ENCODE measurements at regions not wholly inside any gene's neighbourhood (a gene's known extent, or its start where the extent isn't known, plus 50 kb on each side); places are given as distances from the start of the nearest gene placed in this dataset.

GRCh38 chr2:57084697-57085281, 901.0 kb downstream of the CCDC85A start:
- Histone ChIP-seq H4K12ac (ENCODE audit: low read depth, low read length) (no peak overlapping the region), H4K91ac (ENCODE audit: low read depth, low read length) (no peak overlapping the region), H4K8ac (ENCODE audit: low read depth, low read length) (no peak overlapping the region), H3K23ac (ENCODE audit: low read length) (no peak overlapping the region), H3K27me3 (ENCODE audit: insufficient read depth, low read length) (no peaks in the 10 kb centered on the region), H2AK5ac (ENCODE audit: low read length) (no peak overlapping the region), H2BK12ac (ENCODE audit: low read length) (no peak overlapping the region), H2AFZ (ENCODE audit: insufficient read depth, low read length, poor library complexity) (no peak overlapping the region), H2BK5ac (ENCODE audit: low read depth, low read length, poor library complexity) (no peak overlapping the region), H3K79me2 (ENCODE audit: control insufficient read depth, insufficient read depth, low read length, poor library complexity) (no peaks in the 10 kb centered on the region), H3K79me1 (ENCODE audit: low read length) (no peaks in the 10 kb centered on the region), H3K4me2 (ENCODE audit: low read length) (no peak overlapping the region), H3K36me3 (ENCODE audit: control insufficient read depth in 1 of 2, insufficient read depth in 2 of 2, low read length in 2 of 2) (no peaks in the 10 kb centered on the region), H3K9ac (ENCODE audit: low read length) (no peak overlapping the region), H3K27ac (ENCODE audit: low read depth, low read length) (no peak overlapping the region), H3K4me1 (ENCODE audit: control insufficient read depth in 1 of 2, insufficient read depth in 2 of 2, low read length in 2 of 2) (no peaks in the 10 kb centered on the region), H3K9me3 (ENCODE audit: insufficient read depth, low read depth, low read length) (peaks cover 6% of the 10 kb centered on the region), H3K18ac (ENCODE audit: low read length) (no peak overlapping the region), H3K4me3 (ENCODE audit: low read depth, low read length) (no peak overlapping the region), H3K14ac (ENCODE audit: low read length) (no peak overlapping the region), H3K4ac (ENCODE audit: low read depth, low read length) (no peak overlapping the region), H2BK120ac (ENCODE audit: insufficient read depth, low read length, poor library complexity) (no peak overlapping the region)
- DNase-seq: no peak
- no CpG with 5 or more reads among the region's 21 CpGs for WGBS (ENCODE audit: extremely low coverage, insufficient coverage, insufficient read length)

GRCh38 chr2:57093020-57093419, 909.2 kb downstream of the CCDC85A start:
- Histone ChIP-seq H3K23ac (ENCODE audit: low read length) (no peak overlapping the region), H4K91ac (ENCODE audit: low read depth, low read length) (no peak overlapping the region), H3K4me3 (ENCODE audit: low read depth, low read length) (no peak overlapping the region), H3K4me1 (ENCODE audit: control insufficient read depth in 1 of 2, insufficient read depth in 2 of 2, low read length in 2 of 2) (no peaks in the 10 kb centered on the region), H3K79me1 (ENCODE audit: low read length) (no peaks in the 10 kb centered on the region), H3K4me2 (ENCODE audit: low read length) (no peak overlapping the region), H3K79me2 (ENCODE audit: control insufficient read depth, insufficient read depth, low read length, poor library complexity) (no peaks in the 10 kb centered on the region), H4K12ac (ENCODE audit: low read depth, low read length) (no peak overlapping the region), H3K27ac (ENCODE audit: low read depth, low read length) (no peak overlapping the region), H3K4ac (ENCODE audit: low read depth, low read length) (no peak overlapping the region), H3K36me3 (ENCODE audit: control insufficient read depth in 1 of 2, insufficient read depth in 2 of 2, low read length in 2 of 2) (no peaks in the 10 kb centered on the region), H3K14ac (ENCODE audit: low read length) (no peak overlapping the region), H2BK120ac (ENCODE audit: insufficient read depth, low read length, poor library complexity) (no peak overlapping the region), H3K9ac (ENCODE audit: low read length) (no peak overlapping the region), H2AFZ (ENCODE audit: insufficient read depth, low read length, poor library complexity) (no peak overlapping the region), H2BK5ac (ENCODE audit: low read depth, low read length, poor library complexity) (no peak overlapping the region), H3K18ac (ENCODE audit: low read length) (no peak overlapping the region), H4K8ac (ENCODE audit: low read depth, low read length) (no peak overlapping the region), H2AK5ac (ENCODE audit: low read length) (no peak overlapping the region), H3K27me3 (ENCODE audit: insufficient read depth, low read length) (no peaks in the 10 kb centered on the region), H3K9me3 (ENCODE audit: insufficient read depth, low read depth, low read length) (no peaks in the 10 kb centered on the region), H2BK12ac (ENCODE audit: low read length) (no peak overlapping the region)
- DNase-seq: no peak

- Histone ChIP-seq H2AK5ac (ENCODE audit: low read length) (no peak overlapping the region), H3K79me1 (ENCODE audit: low read length) (no peaks in the 10 kb centered on the region), H2BK5ac (ENCODE audit: low read depth, low read length, poor library complexity) (no peak overlapping the region), H3K4ac (ENCODE audit: low read depth, low read length) (no peak overlapping the region), H2BK120ac (ENCODE audit: insufficient read depth, low read length, poor library complexity) (no peak overlapping the region), H3K18ac (ENCODE audit: low read length) (no peak overlapping the region), H3K4me3 (ENCODE audit: low read depth, low read length) (no peak overlapping the region), H4K12ac (ENCODE audit: low read depth, low read length) (no peak overlapping the region), H3K27ac (ENCODE audit: low read depth, low read length) (no peak overlapping the region), H3K4me1 (ENCODE audit: control insufficient read depth in 1 of 2, insufficient read depth in 2 of 2, low read length in 2 of 2) (no peaks in the 10 kb centered on the region), H2BK12ac (ENCODE audit: low read length) (no peak overlapping the region), H3K9me3 (ENCODE audit: insufficient read depth, low read depth, low read length) (no peaks in the 10 kb centered on the region), H3K14ac (ENCODE audit: low read length) (no peak overlapping the region), H2AFZ (ENCODE audit: insufficient read depth, low read length, poor library complexity) (no peak overlapping the region), H3K4me2 (ENCODE audit: low read length) (no peak overlapping the region), H3K9ac (ENCODE audit: low read length) (no peak overlapping the region), H4K91ac (ENCODE audit: low read depth, low read length) (no peak overlapping the region), H3K27me3 (ENCODE audit: insufficient read depth, low read length) (no peaks in the 10 kb centered on the region), H3K23ac (ENCODE audit: low read length) (no peak overlapping the region), H3K79me2 (ENCODE audit: control insufficient read depth, insufficient read depth, low read length, poor library complexity) (no peaks in the 10 kb centered on the region), H4K8ac (ENCODE audit: low read depth, low read length) (no peak overlapping the region), H3K36me3 (ENCODE audit: control insufficient read depth in 1 of 2, insufficient read depth in 2 of 2, low read length in 2 of 2) (no peaks in the 10 kb centered on the region)
- no peak for DNase-seq
- WGBS (ENCODE audit: extremely low coverage, insufficient coverage, insufficient read length): no CpG with 5 or more reads among the region's 1 CpG
Measured at GRCh38 chr2:57097855-57098254, 914.1 kb downstream of the CCDC85A start.

DNA sequence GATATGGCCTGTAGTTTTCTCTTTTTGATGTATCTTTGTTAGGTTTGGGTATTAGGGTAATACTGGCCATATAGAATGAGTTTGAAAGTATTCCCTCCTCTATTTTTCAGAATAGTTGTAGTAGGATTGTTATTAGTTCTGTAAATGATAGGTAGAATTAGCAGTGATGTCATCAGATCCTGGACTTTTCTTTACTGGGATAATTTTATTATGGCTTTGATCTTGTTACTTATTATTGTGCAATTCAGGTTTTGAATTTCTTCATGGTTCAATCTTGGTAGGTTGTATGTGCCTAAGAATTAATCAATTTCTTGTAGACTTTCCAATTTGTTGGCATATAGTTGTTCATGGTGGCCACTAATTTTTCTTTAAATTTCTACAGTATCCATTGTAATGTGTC, 916.6 kb downstream of the CCDC85A start:
- Histone ChIP-seq H3K79me2 (ENCODE audit: control insufficient read depth, insufficient read depth, low read length, poor library complexity) (no peaks in the 10 kb centered on the region), H2BK12ac (ENCODE audit: low read length) (no peak overlapping the region), H3K9me3 (ENCODE audit: insufficient read depth, low read depth, low read length) (no peaks in the 10 kb centered on the region), H3K14ac (ENCODE audit: low read length) (no peak overlapping the region), H3K4me3 (ENCODE audit: low read depth, low read length) (no peak overlapping the region), H4K8ac (ENCODE audit: low read depth, low read length) (no peak overlapping the region), H3K79me1 (ENCODE audit: low read length) (no peaks in the 10 kb centered on the region), H3K4ac (ENCODE audit: low read depth, low read length) (no peak overlapping the region), H3K4me1 (ENCODE audit: control insufficient read depth in 1 of 2, insufficient read depth in 2 of 2, low read length in 2 of 2) (no peaks in the 10 kb centered on the region), H3K18ac (ENCODE audit: low read length) (no peak overlapping the region), H2AFZ (ENCODE audit: insufficient read depth, low read length, poor library complexity) (no peak overlapping the region), H2BK120ac (ENCODE audit: insufficient read depth, low read length, poor library complexity) (no peak overlapping the region), H4K91ac (ENCODE audit: low read depth, low read length) (no peak overlapping the region), H3K9ac (ENCODE audit: low read length) (no peak overlapping the region), H3K23ac (ENCODE audit: low read length) (no peak overlapping the region), H2BK5ac (ENCODE audit: low read depth, low read length, poor library complexity) (no peak overlapping the region), H3K27me3 (ENCODE audit: insufficient read depth, low read length) (no peaks in the 10 kb centered on the region), H3K36me3 (ENCODE audit: control insufficient read depth in 1 of 2, insufficient read depth in 2 of 2, low read length in 2 of 2) (no peaks in the 10 kb centered on the region), H3K27ac (ENCODE audit: low read depth, low read length) (no peak overlapping the region), H3K4me2 (ENCODE audit: low read length) (no peak overlapping the region), H4K12ac (ENCODE audit: low read depth, low read length) (no peak overlapping the region), H2AK5ac (ENCODE audit: low read length) (no peak overlapping the region)
- no peak for DNase-seq
